H1 (cell line): ENCODE measurements at regions not wholly inside any gene's neighbourhood (a gene's known extent, or its start where the extent isn't known, plus 50 kb on each side); places are given as distances from the start of the nearest gene placed in this dataset.

Source experiments
- CTCF ChIA-PET: fragments of 300-600 bp; sonication (Branson Sonifier 250); formaldehyde crosslinking; loops from one replicate; lab custom pipeline; 2021; ENCODE audit not compliant: partially characterized antibody; lab: Charles Lee
- POLR2A ChIA-PET: fragments of 300-600 bp; sonication (Branson Sonifier 250); formaldehyde crosslinking; loops from one replicate; lab custom pipeline; 2021; ENCODE audit warnings: inconsistent platforms; ENCODE audit not compliant: partially characterized antibody; lab: Charles Lee
- DNase-seq, 2 experiments: peaks; one replicate each; pipeline versions ENCODE4 v3.0.0 to v3.0.0-alpha.2; 2010 to 2022; ENCODE audit warnings: low spot score in 2 of 2, low read depth in 1 of 2, mixed read lengths in 1 of 2
- FAIRE-seq: peaks from 2 replicates; lab custom pipeline; 2011; peaks lifted over from hg19 to GRCh38; lab: Jason Lieb, UNC
- H2AFZ ChIP-seq: 2 replicates; pipeline ENCODE4 v1.8.1; 2012; ENCODE audit warnings: low read length, inconsistent platforms
- H2AK5ac ChIP-seq: 2 replicates; pipeline ENCODE4 v1.6.1; 2013; ENCODE audit warnings: low read depth, low read length
- H2BK120ac ChIP-seq: replicated peaks from 2 replicates; pipeline ENCODE3; 2013; ENCODE audit warnings: low read depth, low read length, inconsistent platforms
- H2BK12ac ChIP-seq: 2 replicates; pipeline ENCODE4 v1.6.1; 2013; ENCODE audit warnings: low read depth, low read length
- H2BK15ac ChIP-seq: 2 replicates; pipeline ENCODE4 v1.6.1; 2013; ENCODE audit warnings: low read length
- H2BK20ac ChIP-seq: 2 replicates; pipeline ENCODE4 v1.6.1; 2013; ENCODE audit warnings: low read length
- H2BK5ac ChIP-seq: 2 replicates; pipeline ENCODE4 v1.6.1; 2013; ENCODE audit warnings: low read depth, low read length
- H3K14ac ChIP-seq: 2 replicates; pipeline ENCODE4 v1.6.1; 2013; ENCODE audit warnings: inconsistent platforms; ENCODE audit not compliant: insufficient read length
- H3K18ac ChIP-seq: 2 replicates; pipeline ENCODE4 v1.6.1; 2013; ENCODE audit warnings: low read length; ENCODE audit errors: extremely low read depth
- H3K23ac ChIP-seq: 2 replicates; pipeline ENCODE4 v1.6.1; 2013; ENCODE audit warnings: inconsistent platforms; ENCODE audit not compliant: insufficient read length
- H3K23me2 ChIP-seq: 2 replicates; pipeline ENCODE4 v1.6.1; 2013; ENCODE audit warnings: low read depth, low read length
- H3K27ac ChIP-seq: 2 replicates; pipeline ENCODE4 v1.6.1; 2011; ENCODE audit warnings: low read depth, low read length, inconsistent platforms
- H3K27me3 ChIP-seq, 4 experiments: replicated peaks in 1 of 4; 1 replicate in 1 of 4; 2 replicates in 3 of 4; pipeline versions ENCODE4 v1.6.1 to v1.8.1; 2011 to 2013; ENCODE audit warnings: low read length in 3 of 4, mild to moderate bottlenecking in 3 of 4, inconsistent platforms in 2 of 4, mixed read lengths in 2 of 4, moderate library complexity in 1 of 4; ENCODE audit not compliant: control insufficient read depth in 3 of 4, insufficient read depth in 3 of 4; ENCODE audit errors: extremely low read depth in 1 of 4
- H3K36me3 ChIP-seq, 4 experiments: 2 replicates each; pipeline versions ENCODE4 v1.6.1 to v1.8.1; 2011 to 2013; ENCODE audit warnings: mild to moderate bottlenecking in 4 of 4, low read length in 3 of 4, moderate library complexity in 2 of 4, control low read depth in 1 of 4, inconsistent platforms in 1 of 4; ENCODE audit not compliant: insufficient read depth in 4 of 4, control insufficient read depth in 2 of 4
- H3K4ac ChIP-seq: replicated peaks from 2 replicates; pipeline ENCODE3; 2013; ENCODE audit warnings: low read length, low read depth, mixed read lengths, inconsistent platforms; ENCODE audit not compliant: insufficient read length
- H3K4me1 ChIP-seq, 4 experiments: replicated peaks in 1 of 4; 1 replicate in 1 of 4; 2 replicates in 3 of 4; pipeline versions ENCODE4 v1.6.1 to v1.8.1; 2011 to 2013; ENCODE audit warnings: low read length in 3 of 4, inconsistent platforms in 2 of 4, mixed read lengths in 1 of 4; ENCODE audit not compliant: insufficient read depth in 4 of 4, control insufficient read depth in 3 of 4
- H3K4me2 ChIP-seq, 2 experiments: 2 replicates each; pipeline versions ENCODE4 v1.6.1 to v1.8.1; 2011 to 2013; ENCODE audit warnings: low read depth in 2 of 2, low read length in 2 of 2, control low read depth in 1 of 2, inconsistent platforms in 1 of 2, mild to moderate bottlenecking in 1 of 2; ENCODE audit not compliant: insufficient read depth in 1 of 2
- H3K4me3 ChIP-seq, 4 experiments: fragments of 200-600, 300-600 bp in 1 of 4; sonication (generic), shearing (Covaris generic), sonication (Bioruptor Twin) in 1 of 4; 2 replicates each; pipeline versions ENCODE4 v1.5.1 to v1.8.1; 2011 to 2016; ENCODE audit warnings: low read length in 4 of 4, low read depth in 3 of 4, control low read depth in 2 of 4, inconsistent platforms in 2 of 4, mild to moderate bottlenecking in 2 of 4, mixed read lengths in 1 of 4, moderate library complexity in 1 of 4; ENCODE audit not compliant: insufficient read depth in 2 of 4; ENCODE audit errors: extremely low read depth in 1 of 4
- H3K56ac ChIP-seq: replicated peaks from 2 replicates; pipeline ENCODE3; 2013; ENCODE audit warnings: low read depth, mild to moderate bottlenecking, mixed read lengths, low read length, inconsistent platforms; ENCODE audit not compliant: insufficient read length
- H3K79me1 ChIP-seq: 2 replicates; pipeline ENCODE4 v1.6.1; 2013; ENCODE audit warnings: low read depth, low read length, control low read depth
- H3K79me2 ChIP-seq, 2 experiments: 2 replicates each; pipeline versions ENCODE4 v1.6.1 to v1.8.1; 2012 to 2013; ENCODE audit warnings: low read length in 2 of 2, mild to moderate bottlenecking in 2 of 2, inconsistent platforms in 1 of 2; ENCODE audit not compliant: insufficient read depth in 2 of 2, control insufficient read depth in 1 of 2
- H3K9ac ChIP-seq, 4 experiments: replicated peaks in 1 of 4; 1 replicate in 1 of 4; 2 replicates in 3 of 4; pipeline versions ENCODE4 v1.6.1 to v1.8.1; 2011 to 2013; ENCODE audit warnings: low read depth in 3 of 4, low read length in 3 of 4, control low read depth in 2 of 4, mild to moderate bottlenecking in 2 of 4, moderate library complexity in 2 of 4, inconsistent platforms in 1 of 4; ENCODE audit errors: extremely low read depth in 1 of 4
- H3K9me3 ChIP-seq, 2 experiments: 2 replicates each; pipeline versions ENCODE4 v1.6.1 to v1.8.1; 2012 to 2013; ENCODE audit warnings: mild to moderate bottlenecking in 2 of 2, moderate library complexity in 2 of 2, control low read depth in 1 of 2, inconsistent platforms in 1 of 2, low read depth in 1 of 2, low read length in 1 of 2, mixed read lengths in 1 of 2; ENCODE audit not compliant: insufficient read depth in 2 of 2
- H4K20me1 ChIP-seq, 2 experiments: replicated peaks in 1 of 2; 2 replicates each; pipeline versions ENCODE3 to v1.8.1; 2011 to 2013; ENCODE audit warnings: inconsistent platforms in 2 of 2, low read length in 2 of 2, mild to moderate bottlenecking in 1 of 2; ENCODE audit not compliant: insufficient read depth in 2 of 2, control insufficient read depth in 1 of 2
- H4K5ac ChIP-seq: 2 replicates; pipeline ENCODE4 v1.6.1; 2013; ENCODE audit warnings: low read length, low read depth, mixed read lengths, inconsistent platforms; ENCODE audit not compliant: insufficient read length
- H4K8ac ChIP-seq: 2 replicates; pipeline ENCODE4 v1.8.0; 2013; ENCODE audit warnings: mild to moderate bottlenecking, moderate library complexity, low read length, inconsistent platforms; ENCODE audit not compliant: insufficient read depth; ENCODE audit errors: extremely low read depth
- H4K91ac ChIP-seq: replicated peaks from 2 replicates; pipeline ENCODE3; 2013; ENCODE audit warnings: low read length, mixed read lengths, inconsistent platforms; ENCODE audit not compliant: insufficient read length
- MAX ChIP-seq: IDR thresholded peaks from 2 replicates; pipeline ENCODE4 v1.6.1; 2012; ENCODE audit warnings: inconsistent platforms
- NANOG ChIP-seq: IDR thresholded peaks from 2 replicates; pipeline ENCODE4 v1.6.1; 2011; ENCODE audit warnings: low read length, low read depth, mild to moderate bottlenecking, inconsistent platforms; ENCODE audit not compliant: insufficient read depth, poor library complexity, severe bottlenecking
- SIRT6 ChIP-seq: IDR thresholded peaks from one replicate; pipeline ENCODE4 v1.7.1; 2012; ENCODE audit warnings: low read length, inconsistent platforms
- SP1 ChIP-seq: IDR thresholded peaks from 2 replicates; pipeline ENCODE4 v1.6.1; 2011; ENCODE audit warnings: low read depth, low read length
- TAF7 ChIP-seq: optimal IDR thresholded peaks from 2 replicates; pipeline ENCODE3; 2011; ENCODE audit warnings: low read depth, mild to moderate bottlenecking, inconsistent platforms, low read length, moderate library complexity, borderline replicate concordance
- WGBS, 2 experiments: shearing (Covaris generic) in 1 of 2; methylation state at CpG; one replicate each; pipeline versions ENCODE4 v1.1.6 to v1.1.7; 2013 to 2015; ENCODE audit warnings: low lambda C conversion rate in 2 of 2, mixed read lengths in 2 of 2, inconsistent platforms in 1 of 2, low coverage in 1 of 2, missing lambda C conversion rate in 1 of 2; ENCODE audit not compliant: insufficient replicate concordance in 2 of 2, insufficient coverage in 1 of 2, insufficient read length in 1 of 2; ENCODE audit errors: extremely low coverage in 1 of 2, missing lambda C conversion rate in 1 of 2; 5-methylcytosine and 5-hydroxymethylcytosine counted together

- DNase-seq (no peak), FAIRE-seq (no peak)
- no peak overlapping the region for H2AK5ac ChIP-seq
- no peak overlapping the region for H3K4ac ChIP-seq
- WGBS, 2 experiments = 89% methylated on average over 2 of the region's 2 CpGs; no CpG with 5 or more reads in 1 of the 2 experiments
- no peak overlapping the region for H4K5ac ChIP-seq
- H4K8ac ChIP-seq = no peak overlapping the region
- H2BK12ac ChIP-seq = no peak overlapping the region
- H3K27ac ChIP-seq = no peak overlapping the region
- no peak overlapping the region for H3K4me3 ChIP-seq
- POLR2A ChIA-PET = no interaction called here
- H2BK20ac ChIP-seq = no peak overlapping the region
- no peaks in the 10 kb centered on the region for H3K23me2 ChIP-seq
- H2BK15ac ChIP-seq = no peak overlapping the region
- no peaks in the 10 kb centered on the region for H3K79me1 ChIP-seq
- no peak overlapping the region for H3K56ac ChIP-seq
- H3K9ac ChIP-seq = no peak overlapping the region
- H2AFZ ChIP-seq = no peak overlapping the region
- H4K91ac ChIP-seq = no peak overlapping the region
- no peaks in the 10 kb centered on the region for H3K27me3 ChIP-seq
- H4K20me1 ChIP-seq = no peaks in the 10 kb centered on the region
- H3K23ac ChIP-seq = no peak overlapping the region
- no peak overlapping the region for H3K14ac ChIP-seq
- no peak overlapping the region for H2BK120ac ChIP-seq
- H3K9me3 ChIP-seq = no peaks in the 10 kb centered on the region
- peaks cover 0 to 4% (median 0%) of the 10 kb centered on the region in 4 experiments; a peak in 1 of 7 replicates for H3K4me1 ChIP-seq
- no peaks in the 10 kb centered on the region for H3K79me2 ChIP-seq
- no peak overlapping the region for H2BK5ac ChIP-seq
- no peaks in the 10 kb centered on the region for H3K36me3 ChIP-seq
- H3K18ac ChIP-seq = no peak overlapping the region
- no peak overlapping the region for H3K4me2 ChIP-seq
- CTCF ChIA-PET = no interaction called here
- no peak for TF ChIP-seq NANOG
- no peak for TF ChIP-seq SP1
- TF ChIP-seq SIRT6 = no peak
- no peak for TF ChIP-seq TAF7
- no peak for TF ChIP-seq MAX
Measured at GRCh38 chr1:30162565-30162964, 560.8 kb downstream of the MATN1 start.
